GM04503 (cell line): ENCODE measurements at regions not wholly inside any gene's neighbourhood (a gene's known extent, or its start where the extent isn't known, plus 50 kb on each side); places are given as distances from the start of the nearest gene placed in this dataset.

Experiments
- DNase-seq: peaks from one replicate; pipeline ENCODE4 v3.0.0-alpha.2; 2012; ENCODE audit warnings: low read depth

DNA sequence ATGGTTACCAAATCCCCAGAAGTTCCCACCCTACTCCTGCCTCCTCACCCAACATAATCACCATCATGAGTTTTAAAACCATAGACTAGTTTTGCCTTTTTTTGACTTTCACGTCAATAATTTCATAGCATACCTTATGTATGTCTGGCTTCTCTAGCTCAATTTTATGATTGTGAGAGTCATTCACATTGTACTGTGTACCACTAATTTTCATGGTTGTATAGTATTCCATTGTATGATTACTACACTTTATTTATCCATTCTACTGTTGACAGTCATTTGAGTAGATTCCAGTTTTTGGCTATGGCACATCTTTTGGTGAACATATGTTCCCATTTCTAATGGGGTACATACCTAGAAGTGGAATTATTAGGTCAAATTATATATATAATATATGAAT is 195.3 kb upstream of the TCF21 start:
- no peak for DNase-seq

DNA sequence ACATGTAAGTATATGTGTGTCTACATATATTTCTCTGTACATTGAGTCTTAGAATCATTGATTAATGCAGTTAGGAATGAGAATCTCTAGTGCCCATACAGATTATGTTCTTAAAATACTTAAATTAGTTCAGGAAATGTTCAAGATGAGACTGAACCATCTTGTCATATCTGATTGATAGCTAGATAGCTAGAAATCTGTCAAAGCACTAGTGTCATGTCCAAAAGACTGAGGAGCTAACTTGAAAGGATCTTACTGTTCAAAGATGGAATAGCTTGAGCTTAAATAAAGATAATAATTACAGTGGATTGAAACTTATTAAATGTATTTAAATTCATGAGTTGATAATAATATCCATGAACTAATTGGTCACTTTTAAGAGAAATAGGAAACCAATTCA is 191.7 kb upstream of the TCF21 start:
- no peak for DNase-seq

DNA sequence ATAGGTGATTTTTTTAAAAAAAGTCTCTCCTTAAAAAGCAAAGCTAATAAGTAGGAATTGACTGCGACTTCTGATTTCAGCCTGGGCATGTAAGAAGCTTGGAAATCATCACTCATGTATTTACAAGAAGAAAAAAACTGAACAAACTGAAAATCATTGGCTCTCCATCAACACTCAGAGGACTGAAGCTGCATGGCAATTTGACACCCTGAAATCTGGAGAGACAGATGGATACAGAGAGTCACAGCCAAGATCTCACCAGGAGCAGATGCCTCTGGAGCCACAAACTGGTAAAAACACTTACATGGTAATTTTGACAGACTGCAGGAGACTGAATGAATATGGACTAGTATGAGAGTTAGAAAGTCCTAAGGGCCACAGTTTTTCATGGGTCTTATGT is 191.2 kb upstream of the TCF21 start:
- DNase-seq = no peak

DNA sequence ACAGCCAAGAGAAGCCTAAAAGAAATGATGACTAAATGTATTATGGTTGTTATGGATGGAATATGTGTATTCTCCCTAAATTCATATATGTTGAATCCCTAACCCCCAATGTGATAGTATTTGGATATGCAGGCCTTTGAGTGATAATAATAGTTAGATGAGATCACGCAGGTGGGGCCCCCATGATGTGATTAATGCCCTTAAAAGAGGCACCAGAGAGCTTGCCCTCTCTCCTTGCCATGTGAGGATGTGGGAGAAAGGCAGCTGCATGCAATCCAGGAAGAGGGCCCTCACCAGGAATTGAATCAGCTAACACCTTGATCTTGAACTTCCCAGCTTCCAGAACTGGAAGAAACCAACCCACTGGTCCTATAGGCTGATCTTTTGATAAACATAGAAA is 190.6 kb upstream of the TCF21 start:
- no peak for DNase-seq

DNA sequence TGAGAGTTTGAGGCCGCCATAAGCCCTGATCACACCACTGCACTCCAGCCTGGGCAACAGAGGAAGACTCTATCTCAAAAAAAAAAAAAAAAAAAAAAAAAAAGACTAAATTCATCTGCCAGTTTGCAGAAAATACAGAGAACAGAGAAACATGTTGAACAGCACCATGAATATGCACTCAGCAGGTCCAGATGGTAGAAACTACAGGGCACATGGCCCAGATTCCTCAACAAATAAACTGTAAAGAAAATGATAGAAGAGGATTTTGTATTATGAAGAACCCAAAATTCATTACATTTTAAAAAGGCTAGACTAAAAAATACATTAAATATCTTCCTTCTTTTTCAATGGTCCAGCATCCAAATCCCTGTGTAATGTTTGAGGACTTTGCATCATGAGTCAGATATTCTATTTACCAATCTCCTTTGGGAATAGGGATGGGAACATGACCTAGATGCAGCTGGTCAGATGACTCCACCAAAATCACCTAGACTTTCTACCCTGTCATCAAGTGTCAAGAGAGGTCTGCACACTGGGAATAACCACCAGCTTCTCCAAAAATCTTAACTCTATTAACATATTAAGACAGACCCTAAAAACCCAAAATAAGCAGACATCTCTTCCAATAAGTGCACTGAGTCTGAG is 189.1 kb upstream of the TCF21 start:
- no peak for DNase-seq

DNA sequence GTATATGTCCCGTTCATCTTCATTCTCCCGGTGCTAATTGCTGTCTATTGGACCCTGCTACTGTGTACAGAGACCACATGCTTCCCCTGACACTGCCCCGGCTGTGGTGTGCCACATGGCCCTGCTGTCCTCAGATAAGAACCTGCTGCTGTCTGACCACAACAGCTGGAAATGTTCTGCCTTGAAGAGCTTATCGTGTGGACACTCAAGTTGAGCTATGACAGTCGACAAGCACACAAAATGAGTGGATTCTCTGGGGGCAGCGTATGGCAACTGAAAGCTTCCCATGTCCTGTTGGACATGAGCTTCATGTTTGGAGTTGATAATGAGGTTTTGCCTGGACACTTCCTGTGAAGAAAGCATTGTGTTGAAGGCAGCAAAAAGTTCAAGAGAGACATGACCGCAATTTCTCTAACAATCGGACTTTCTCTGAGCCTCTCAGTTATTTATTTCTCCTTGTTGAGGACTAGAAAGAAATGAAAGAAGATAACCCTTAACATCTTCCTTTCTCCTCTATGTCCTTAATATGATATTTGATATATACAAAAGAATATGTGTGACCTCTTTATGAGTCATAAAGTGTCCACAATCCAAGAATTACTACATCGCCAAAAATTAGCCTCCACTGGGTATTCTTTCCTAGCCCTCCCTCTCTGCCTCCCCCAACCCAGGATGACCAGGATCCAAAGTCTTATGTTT is 187.1 kb upstream of the TCF21 start:
- no peak for DNase-seq

DNA sequence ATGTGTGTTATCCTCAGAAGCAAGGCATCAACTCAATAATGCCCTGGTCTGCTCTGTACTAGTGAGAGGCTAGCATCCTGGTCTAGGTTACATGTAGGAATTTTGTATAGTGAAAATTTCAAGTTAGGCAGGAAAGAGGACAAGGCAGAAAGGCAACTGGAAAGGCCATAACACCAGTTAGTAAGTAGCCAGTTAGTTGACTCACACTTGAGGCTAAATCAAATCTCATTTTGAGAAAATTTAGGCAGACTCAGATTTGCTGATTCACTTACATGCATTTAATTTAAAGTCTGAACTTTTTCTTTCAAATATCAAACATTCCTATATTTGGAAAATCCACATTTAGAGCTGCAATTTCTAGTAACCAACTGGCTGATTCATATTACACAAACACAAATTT is 184.5 kb upstream of the TCF21 start:
- DNase-seq = no peak

DNA sequence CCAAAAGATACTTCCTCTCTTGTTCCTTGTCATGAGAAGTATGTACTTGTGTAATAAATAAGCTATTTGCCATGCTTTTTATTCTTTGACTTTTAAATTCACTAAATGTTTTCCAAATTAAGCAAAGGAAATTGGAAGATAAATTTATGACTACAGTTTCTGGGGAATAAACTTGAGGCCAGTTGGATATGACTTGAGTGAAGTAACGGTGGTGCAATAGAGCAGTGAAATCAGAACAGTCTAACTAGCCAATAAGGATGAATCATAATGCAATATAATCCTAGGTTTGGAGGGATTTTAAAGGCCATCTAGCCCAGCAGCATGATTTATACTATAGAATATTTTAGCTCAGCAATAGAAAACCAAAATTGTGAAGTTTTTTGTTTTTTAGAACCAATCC is 183.8 kb upstream of the TCF21 start:
- DNase-seq = peak; percentile 80

DNA sequence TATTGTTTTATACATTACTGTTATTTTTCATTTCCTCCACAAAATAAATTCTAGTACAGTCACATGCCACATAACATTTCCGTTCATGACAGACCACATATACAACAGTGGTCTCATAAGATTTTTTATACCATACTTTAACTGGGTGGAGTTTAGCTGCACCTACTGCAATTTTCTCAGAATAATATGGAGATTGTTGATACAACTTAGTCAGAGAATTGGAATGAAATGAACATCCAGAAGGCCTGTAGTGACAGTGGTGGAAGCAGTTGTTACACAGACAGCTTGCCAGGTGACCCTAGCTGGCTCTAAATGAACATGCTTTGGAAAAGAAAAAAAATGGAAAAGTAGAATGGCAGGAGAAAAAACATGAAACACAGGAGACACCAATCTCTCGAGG is 183.2 kb upstream of the TCF21 start:
- no peak for DNase-seq

DNA sequence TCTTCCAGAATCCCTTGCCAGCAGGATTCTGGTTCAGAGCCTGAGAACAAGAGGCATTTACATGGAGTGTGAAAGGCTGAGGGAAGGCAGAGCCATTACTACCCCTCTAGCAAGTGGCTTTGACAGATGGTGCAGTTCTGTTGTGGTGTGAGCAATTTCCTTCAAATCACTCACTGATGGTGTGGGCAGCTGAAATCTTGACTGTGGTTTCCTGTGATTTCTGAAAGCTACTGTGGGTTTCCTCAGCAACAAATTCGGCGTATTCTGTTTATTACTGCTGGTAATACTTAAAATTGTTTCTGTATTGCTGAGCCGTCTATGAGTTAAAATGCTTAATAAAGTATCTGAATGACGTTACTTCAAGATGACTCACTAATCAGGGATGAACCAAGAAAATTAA is 181.5 kb upstream of the TCF21 start:
- peak; percentile 87 for DNase-seq

DNA sequence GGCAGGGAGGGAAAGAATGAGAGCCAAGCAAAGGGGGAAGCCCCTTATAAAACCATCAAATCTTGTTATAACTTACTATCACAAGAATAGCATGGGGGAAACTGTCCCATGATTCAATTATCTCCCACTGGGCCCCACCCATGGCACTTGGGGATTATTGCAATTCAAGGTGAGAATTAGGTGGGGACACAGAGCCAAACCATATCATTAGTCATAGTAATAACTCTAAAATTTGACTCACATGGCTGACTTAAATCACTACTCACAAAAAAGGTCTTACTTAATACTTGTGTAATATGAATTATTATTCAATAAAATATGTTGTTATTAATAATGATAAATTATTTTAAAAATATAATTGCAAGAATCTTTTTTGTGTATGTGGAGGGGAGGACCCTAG is 178.1 kb upstream of the TCF21 start:
- DNase-seq = no peak

DNA sequence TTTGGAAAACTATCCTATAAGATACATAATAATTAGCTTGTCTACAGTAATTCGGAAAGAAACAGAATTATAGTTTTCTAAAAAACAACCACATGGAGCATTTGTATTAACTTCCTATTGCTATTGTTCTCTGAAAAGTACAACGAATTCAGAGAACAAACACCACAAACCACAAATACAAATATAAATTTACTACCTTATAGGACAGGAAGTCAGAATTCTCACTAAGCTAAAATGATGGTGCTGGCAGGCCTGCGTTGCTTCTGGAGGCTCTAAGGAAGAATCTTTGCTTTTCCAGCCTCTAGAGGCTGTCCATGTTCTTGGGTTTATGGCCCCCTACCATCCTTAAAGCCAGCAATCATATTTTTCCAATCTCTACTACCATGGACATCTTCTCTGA is 173.6 kb upstream of the TCF21 start:
- DNase-seq = no peak

DNA sequence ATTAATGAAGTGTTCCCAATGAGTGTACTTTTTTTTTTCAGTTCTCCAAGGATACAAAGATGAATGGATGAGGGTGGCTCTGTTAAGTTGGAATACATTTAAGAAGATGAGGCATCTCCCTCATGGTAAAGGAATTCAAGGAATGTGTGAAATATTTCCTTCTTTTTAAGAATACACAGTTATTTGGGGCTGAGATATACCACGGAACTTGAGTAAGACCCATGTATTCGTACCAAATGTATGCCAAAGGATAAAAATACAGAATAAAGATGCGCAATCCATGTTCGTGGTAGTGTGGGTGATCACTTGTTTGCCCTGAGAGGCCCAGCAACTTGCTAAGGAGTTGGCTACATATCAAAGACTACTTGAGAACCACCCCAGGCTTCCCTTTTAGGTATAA is 164.2 kb upstream of the TCF21 start:
- no peak for DNase-seq

DNA sequence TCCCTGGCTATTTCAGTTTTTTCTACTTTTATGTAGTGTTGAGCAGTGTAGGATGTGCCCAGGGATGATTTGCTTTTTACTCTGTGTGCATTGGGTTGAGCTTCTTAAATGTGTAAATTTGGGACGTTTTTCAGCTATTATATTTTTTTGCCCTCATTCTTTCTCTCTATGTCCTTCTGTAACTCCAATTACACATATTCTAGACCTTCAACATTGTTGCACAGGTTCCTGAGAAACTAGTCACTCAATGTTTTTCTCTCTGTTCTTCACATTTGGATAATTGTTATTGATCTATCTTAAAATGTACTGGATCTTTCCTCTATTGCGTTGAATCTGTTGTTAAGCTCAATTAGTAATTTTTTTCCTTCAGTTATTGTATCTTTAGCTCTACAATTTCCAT is 162.7 kb upstream of the TCF21 start:
- DNase-seq = no peak

DNA sequence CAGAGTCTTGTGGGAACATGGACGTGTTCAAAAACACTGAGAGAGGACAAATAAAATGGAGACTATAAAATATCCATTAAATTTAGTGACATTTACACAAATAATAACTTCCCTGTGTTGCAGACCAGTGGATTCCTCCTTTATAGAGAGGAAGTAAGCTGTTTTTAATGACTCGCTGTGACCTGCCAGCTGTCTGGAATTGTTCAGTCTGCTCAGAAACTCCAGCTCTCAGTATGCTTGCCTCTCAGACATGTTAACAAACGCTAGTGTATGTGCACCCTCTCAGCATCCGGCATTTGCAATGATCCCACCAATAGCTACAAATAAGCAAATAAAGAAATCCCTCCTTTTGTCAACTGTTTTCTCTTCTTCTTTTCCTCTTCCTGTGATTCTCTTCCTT is 158.0 kb upstream of the TCF21 start:
- no peak for DNase-seq

DNA sequence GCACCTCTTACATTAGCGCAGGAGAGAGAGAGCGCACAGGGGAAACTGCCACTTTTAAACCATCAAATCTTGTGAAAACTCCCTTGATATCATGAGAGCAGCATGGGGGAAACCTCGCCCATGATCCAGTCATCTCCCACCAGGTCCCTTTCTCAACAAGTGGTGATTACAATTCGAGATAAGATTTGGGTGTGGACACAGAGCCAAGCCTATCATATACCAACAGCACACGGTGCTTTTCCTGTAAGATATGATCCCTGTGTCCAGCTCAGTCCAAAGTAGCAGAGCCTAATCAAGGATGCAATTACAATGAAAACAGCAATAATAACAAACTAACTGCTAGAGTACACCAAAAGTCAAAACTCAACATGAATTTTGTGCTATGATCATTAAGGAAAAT is 148.7 kb upstream of the TCF21 start:
- no peak for DNase-seq

DNA sequence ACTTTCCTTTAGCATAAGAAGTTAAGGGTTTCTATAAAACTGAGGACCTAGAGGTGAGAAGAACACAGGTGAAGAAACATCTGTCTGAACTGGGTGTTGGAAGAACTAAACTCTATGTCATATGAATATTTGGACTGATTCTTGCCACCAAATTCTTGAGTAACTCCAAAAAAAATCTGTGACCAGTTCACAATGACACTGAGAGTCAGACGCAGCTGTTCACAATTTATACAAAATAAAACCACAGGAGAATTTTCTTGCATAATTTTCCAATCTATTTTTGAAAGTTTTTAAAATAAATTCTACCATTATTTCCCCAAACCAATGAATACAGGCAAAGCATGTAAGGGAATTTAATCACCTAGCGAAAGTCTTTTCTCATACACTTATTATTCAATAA is 148.1 kb upstream of the TCF21 start:
- no peak for DNase-seq

DNA sequence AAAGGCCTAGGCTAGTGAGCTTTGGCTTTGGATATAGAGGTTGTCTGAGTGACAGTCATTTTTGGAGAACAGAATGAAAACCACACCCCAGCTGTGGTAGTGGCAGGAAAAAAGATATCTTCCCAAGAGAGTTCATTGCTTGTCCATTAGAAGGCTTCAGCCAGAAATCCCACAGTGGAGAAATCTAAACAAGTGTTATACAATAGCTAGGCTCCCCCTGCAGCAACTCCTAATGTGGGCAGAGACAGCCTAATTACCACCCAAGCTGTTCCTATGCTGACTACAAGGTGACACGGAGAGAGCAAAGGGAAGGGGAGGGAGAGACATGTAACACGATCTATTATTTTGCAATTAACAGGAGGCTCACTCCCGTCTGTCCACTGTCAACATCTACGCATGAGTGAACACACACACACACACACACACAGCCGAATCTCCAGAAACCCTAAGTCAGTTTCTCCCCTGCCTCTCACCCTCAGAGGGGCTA is 147.5 kb upstream of the TCF21 start:
- DNase-seq = no peak

DNA sequence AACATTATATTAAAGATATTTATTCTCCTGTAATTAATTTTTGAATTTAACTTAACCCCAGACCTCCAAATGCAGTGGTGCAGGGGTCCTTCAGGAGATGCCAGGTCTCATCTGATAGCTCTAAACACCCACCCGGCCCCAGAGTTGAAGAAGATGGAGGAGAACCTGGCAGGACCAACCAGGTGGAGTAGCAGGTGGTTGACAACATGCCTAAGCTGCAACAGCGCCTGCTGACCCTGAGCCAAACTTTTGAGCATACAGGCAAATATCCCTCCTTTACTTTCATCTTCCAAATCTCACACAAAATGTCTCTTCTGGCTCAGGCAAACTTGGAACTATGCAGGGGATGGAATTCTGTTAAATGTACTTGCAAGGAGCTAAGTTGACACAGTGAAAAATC is 145.3 kb upstream of the TCF21 start:
- no peak for DNase-seq

DNA sequence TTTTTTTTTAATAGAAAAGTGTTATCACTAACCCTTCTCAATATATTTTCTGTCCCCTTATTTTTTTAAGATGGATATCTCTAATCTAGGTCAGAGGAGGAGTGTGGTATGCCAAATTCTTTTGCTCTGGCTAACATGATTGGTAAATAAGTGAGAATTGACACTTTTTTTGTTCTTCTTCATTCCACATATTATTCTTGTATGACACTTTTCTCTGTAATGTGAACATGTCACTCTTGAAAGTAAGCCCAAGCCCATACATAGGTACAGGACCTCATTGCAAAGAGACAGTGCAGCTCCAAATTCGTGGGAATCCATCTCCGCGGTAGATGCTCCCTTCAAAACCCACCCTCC is 142.5 kb upstream of the TCF21 start:
- no peak for DNase-seq

DNA sequence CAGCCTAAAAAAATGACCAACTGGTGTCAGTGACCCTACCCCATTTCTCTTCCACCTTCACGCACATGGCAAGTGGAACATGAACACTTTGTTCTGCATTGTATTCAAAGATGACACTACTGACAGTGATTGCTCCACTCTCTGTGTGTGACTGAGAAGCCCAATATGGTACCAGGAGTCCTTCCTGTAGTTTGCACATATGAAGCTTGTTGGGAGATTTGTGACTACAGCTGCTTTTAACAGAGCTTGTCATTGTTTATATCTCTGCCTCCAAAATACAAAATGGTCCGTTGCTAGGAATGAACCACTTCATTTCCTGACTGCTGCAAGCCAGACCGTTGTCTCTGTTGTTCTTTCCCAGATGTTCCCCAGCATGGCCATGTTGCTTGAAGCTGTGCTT is 140.3 kb upstream of the TCF21 start:
- no peak for DNase-seq

DNA sequence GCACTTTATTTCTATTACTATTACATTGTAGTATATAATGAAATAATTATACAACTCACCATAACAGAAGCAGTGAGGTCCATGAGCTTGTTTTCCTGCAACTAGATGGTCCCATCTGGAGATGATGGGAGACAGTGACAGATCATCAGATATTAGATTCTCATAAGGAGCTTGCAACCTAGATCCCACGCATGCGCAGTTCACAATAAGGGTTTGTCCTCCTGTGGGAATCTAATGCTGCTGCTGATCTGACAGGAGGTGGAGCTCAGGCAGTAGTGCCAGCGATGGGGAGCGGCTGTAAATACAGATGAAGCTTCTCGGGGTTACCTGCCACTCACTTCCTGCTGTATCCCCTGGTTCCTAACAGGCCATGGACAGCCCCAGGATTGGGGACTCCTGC is 139.5 kb upstream of the TCF21 start:
- no peak for DNase-seq

DNA sequence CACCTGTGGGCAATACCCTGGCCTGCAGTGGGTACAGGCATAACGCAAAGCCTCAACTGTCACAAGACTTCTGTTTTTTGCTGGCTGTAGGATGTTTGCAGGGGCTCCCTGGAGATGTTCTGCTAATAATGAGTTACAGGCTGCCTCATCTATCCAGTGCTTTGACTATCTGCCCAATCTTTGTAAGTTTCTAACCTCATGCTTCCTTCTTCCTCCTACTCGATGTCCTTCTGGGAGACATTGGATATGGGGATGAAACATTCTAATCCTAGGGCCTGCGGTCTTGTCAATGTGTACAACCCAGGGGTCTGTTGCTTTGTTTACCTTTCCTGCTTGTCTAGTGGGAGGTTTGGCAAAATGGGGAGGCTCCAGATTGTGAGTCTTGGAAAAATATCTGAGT is 136.8 kb upstream of the TCF21 start:
- DNase-seq = no peak

DNA sequence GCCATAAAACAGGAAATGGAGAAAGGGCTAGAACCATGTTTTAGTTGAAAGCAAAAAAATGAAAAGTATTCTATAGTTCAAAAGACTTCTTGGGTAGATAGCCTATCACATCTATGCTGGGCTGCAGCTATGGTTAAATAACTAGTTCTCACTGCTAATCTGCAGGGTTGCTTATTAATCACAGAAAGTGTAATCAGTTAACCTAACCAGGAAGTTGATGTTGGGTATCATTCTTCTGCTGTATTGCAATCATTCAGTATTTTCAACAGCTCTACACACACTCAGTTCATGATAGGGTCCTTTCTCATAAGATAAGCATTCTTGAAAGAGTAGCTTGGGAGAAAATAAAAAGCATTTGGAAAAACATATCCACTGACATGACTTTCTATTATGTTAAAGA is 135.2 kb upstream of the TCF21 start:
- DNase-seq = no peak
